SKM-1 treated with dmso at 0.1 percent for 144 hours (cell line): ENCODE measurements at regions not wholly inside any gene's neighbourhood (a gene's known extent, or its start where the extent isn't known, plus 50 kb on each side); places are given as distances from the start of the nearest gene placed in this dataset.
A peak's percentile ranks its signal among the peaks of the same experiment; 100 is the strongest.
"Not testable (repeated sequence)": the region's sequence is repeated elsewhere in the genome, so short reads cannot be mapped to it uniquely, and the experiment has no call there.

Experiments
- DNase-seq: peaks from one replicate; lab custom pipeline; 2025; ENCODE audit not compliant: unreplicated experiment; lab: John Stamatoyannopoulos, UW

DNA sequence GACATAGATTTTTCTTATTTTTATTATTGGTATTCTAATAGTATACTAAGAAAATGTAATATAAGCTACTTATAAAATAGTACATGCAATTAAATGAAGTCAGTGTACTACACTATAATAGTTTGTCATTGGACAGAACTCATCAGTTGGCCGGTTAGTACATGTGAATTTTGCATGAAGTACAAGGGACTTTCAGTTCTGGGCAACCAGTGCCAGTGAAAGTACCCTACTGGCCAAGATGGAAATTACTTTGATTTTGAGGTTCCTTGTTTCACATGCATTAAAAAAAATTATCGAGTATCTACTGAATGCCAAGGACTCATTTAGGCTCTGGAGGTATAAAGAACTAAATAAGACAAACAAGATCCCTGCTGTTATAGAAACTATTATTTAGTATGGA is 213.4 kb upstream of the ELL2 start:
- no peak for DNase-seq

GRCh38 chr5:96173366-96173765 is 211.7 kb upstream of the ELL2 start:
- DNase-seq, result no peak

- no peak for DNase-seq
Observed at GRCh38 chr5:96172436-96172835, 210.8 kb upstream of the ELL2 start.

- DNase-seq, result not testable (repeated sequence)
Observed at GRCh38 chr5:96171973-96172372, 210.3 kb upstream of the ELL2 start.

DNA sequence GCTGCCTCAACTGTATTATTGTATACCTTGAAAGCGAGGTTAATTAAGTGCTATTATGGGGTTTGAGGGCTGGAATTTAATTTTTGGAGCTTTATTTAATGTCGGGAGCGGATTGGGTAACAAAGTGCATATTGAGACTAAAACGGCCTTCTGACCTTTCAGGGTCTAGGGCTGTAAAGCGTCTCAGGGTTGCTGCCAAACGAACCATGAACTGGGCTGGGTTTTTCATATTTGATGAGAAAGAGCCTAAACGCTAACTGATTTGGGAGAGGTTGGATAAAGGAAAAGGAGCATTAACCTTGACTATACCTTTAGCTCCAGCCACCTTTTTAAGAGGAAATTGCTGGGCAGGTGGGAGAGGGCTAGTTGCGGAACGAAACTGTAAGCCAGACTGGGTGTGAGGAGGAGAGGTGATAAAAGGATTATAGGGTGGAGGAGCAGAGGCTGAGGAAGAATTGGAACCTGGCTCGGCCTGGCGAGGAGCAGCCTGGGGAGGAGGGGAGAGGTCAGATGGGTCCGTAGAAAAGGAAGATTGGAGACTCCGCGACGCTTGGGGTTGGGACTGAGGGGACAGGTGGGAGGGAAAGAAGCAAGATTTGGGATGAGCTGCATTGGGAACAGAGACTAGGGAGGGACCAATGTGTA is 209.0 kb upstream of the ELL2 start:
- DNase-seq, result not testable (repeated sequence)

DNA sequence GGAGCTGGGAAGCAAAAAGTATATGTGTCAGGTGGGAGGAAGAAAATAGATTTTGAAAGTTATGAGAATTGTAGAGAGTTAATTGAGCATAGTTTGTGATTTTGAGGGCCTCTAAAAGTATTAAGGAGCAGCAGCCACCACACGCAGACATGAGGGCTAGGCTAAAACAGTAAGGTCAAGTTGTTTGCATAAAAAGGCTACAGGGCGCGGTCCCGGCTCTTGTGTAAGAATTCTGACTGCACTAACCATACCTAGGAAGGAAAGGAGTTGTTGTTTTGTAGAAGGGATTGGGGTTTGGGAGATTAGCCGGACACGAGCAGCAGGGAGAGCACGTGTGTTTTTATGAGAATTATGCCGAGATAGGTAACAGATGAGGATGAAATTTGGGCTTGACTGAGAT is 207.2 kb upstream of the ELL2 start:
- not testable (repeated sequence) for DNase-seq

DNA sequence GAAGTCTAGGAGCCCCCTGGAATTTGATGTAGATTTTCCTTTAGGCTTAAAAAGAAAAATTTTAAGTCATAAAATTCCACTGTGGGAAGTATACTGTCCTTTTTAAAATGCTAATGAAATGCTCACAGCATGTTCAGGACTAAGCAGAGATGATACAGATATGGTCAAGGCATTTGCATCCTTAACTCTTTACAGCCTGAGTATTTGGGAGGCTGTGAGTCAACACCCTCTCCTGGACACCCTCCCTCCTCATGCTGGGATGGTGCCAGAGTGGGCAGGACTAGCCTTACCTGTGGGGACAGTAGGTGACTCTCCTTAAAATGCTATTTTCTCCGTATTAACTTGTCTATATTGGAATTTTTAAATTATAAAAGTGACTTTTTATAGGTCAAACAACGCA is 197.4 kb upstream of the ELL2 start:
- no peak for DNase-seq

- DNase-seq, result no peak
Observed at GRCh38 chr5:96157841-96158291, 196.2 kb upstream of the ELL2 start.

DNA sequence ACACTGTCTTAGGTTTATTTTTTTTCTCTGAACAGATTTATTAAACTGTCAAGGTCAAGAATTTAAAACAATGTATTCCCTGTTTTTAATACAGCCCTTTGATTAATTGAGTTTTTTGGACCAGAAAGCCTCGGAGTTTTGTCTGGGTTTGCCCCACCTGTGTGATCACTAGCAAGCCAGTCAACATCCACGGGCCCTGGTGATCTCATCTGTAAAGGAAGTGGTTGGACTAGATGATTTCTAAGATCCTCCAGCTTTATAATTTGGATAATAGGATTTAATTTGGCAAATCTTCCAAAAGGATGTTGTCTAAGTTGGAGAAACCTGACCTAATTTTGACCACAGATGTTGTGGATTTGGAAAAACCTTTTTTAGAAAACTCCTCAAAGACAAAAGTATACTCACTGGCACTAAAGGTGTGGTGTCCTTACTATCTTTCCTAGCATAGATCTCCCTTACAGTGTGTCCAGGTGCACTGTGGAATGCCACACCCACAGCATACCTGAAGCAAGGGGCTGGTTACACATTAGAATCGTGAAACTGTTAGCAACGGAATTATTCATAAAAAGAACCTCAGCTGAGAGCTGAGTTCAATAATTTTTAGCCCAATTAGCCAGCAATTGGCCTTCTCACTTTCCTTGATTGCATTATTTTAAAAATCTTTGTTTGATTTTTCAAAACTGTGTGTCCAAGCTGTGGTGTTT is 195.6 kb upstream of the ELL2 start:
- DNase-seq, result no peak

GRCh38 chr5:96155147-96155546 is 193.5 kb upstream of the ELL2 start:
- DNase-seq, result no peak

GRCh38 chr5:96151891-96152290 is 190.2 kb upstream of the ELL2 start:
- DNase-seq, result no peak

DNA sequence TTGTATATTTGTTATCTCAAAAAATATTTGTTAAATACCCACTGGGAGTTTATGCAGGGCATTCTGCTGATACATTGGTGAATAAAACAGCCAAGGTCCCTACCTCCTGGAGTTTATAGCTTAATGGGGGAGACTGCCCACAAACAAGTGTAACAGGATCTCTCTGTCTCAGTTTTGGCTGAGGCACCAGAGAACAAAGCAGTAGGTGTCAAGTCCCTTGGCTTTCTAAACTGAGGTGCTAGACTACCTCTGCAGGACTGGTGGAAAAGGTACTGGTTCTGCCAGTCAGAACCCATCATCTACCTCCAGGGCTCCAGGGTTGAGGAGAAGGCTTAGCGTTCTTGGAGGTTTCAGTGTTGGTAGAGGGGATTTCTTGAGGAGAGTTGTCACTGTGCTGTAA is 188.4 kb upstream of the ELL2 start:
- DNase-seq, result no peak

DNA sequence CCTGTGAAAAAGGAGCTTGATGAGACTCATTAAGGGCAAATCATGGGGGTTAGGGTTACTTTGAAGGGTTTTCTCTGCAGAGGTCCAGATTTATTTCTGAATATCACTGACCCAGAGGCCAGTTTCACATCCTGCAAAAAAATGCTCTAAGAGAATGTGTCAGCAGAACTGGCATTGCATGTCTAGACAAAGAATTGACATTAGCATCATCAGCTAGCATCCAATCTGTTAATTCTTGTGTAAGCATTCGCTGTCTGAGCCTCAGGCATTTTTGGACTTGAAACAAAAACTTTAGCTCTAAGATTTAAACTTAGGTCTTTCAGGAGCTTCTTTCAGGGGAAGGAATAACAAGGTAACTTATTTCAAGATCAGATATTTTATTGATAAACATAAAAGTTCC is 187.9 kb upstream of the ELL2 start:
- no peak for DNase-seq

DNA sequence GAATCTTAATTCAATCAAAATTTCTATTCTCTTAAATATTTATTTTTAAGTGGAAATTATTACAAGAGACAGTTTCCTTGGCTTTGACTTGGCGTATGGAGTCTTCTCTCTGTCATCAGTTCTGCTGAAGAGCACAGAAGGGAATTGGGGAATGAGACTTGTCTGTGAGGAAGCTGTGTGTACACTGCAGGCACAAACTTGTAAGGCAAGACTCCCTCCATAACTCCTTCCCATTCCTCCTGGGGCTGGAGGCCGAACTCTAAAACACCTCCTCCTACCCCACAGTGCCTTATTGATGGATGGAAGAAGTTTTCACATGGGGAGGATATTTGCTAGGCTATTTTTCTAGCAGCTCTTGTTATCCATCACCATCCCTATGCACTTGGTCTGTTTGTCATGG is 187.4 kb upstream of the ELL2 start:
- no peak for DNase-seq

DNA sequence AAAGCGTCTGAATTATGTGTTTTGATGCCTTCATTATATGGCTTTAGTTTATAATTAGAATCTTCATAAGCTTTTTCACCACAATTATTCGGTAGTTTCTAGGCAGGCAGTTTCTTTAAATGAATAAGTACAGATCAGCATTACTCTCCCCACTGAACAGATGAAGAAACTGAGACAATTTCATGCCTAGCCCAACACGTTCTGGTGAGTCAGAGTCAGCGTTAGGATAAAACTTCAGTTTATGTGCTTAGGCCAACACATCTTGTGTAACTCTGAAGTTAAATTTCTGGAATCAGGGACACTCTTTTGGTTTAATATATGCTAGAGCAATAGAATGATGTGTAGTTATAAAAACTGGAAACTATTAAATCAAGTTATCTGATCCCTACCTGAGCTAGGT is 186.7 kb upstream of the ELL2 start:
- DNase-seq, result no peak

- DNase-seq, result no peak
Observed at GRCh38 chr5:96147866-96148265, 186.2 kb upstream of the ELL2 start.

DNA sequence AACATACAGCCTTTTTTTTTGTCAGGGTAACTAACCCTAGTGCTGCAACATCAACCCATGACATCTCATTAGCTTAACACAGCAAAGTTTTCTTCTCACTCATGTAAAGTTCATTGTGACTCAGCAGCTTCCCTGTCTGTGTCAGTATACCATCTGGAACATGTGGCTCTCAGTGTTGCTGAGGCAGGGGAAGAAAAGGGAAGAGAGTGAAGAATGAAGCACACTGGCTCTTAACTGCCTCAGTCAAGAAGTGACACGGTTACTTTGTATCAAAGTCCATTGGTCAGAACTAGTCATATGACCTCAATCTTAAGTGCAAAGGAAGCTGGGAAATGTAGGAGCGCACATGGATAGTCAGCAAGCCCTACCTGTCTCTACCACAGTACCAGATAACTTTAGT is 185.0 kb upstream of the ELL2 start:
- peak; percentile 78 for DNase-seq

DNA sequence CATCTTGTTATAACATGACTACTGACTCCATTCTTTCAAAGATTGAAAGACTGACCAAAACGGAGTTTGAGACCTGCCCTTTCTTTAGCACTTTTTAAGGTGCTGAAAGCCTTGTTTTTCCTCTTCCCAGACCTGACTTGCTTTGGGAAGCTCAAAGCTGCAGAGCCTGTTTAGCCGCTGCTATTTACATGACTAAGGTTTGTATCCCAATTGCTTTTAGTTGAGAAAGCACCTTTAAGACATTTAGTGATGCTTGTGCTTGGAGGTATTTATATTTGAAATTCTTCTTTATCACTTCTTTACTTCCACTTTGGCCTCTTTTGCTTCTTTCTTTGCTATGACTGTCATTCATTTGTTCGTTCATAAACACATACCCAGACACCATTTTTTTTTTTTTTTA is 182.6 kb upstream of the ELL2 start:
- DNase-seq, result no peak

- DNase-seq, result no peak
Observed at GRCh38 chr5:96143450-96143849, 181.8 kb upstream of the ELL2 start.

DNA sequence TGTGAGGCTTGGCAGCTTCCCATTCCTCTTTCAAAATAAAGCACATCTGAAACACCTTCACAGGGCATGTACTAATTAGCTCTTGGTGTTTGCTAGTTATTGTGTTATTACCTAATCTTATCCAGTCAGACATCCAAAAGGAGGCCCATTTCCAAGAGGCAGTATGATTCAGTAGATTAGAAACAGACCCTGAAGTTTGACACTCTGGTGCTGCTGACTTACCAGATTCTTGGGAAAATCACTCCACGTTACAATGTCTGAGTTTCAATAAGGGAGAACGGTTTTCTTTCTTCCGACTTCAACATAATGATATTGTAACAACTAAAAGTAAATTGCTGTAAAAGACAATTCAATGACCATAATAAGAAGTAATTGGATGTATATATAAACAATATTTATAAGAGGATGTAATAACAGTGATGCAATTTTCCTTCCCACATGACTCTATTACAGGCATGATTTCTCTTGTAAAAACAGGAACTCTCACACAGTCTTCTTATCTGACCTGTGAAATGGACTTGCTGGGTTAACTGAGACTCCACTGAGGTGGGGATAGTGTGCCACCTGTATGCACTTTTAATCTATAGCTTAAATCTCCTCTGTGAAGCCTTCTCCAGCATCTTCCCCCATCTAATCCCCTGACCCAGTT is 181.3 kb upstream of the ELL2 start:
- DNase-seq, result no peak

GRCh38 chr5:96142184-96142781 is 180.6 kb upstream of the ELL2 start:
- no peak for DNase-seq

DNA sequence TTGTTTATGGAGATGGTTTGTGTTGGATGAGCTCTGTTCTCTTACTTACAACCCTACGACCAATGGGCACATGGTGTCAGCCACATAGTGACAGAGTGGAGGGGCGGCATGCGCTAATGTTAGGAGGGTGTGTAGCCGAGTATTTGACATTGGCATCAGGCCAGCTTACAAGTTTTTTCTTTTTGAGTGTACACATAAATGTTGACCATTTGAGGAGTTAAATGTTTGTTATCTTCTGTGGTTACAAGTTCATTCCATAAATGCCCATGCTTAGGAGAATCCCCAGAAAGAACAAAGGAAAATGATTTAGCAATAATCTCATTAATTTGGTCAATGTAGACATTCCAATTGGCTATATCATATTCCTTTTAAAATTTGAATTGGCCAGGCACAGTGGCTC is 180.1 kb upstream of the ELL2 start:
- DNase-seq, result no peak
